PC-3 (cell line): ENCODE measurements at regions not wholly inside any gene's neighbourhood (a gene's known extent, or its start where the extent isn't known, plus 50 kb on each side); places are given as distances from the start of the nearest gene placed in this dataset.

Experiments
- CTCF ChIP-seq: fragments of 300-600 bp; sonication (generic); conservative IDR thresholded peaks from 2 replicates; pipeline ENCODE4 v1.5.1; 2017; ENCODE audit warnings: antibody characterized with exemption, low read depth, mild to moderate bottlenecking, low read length
- EZH2phosphoT487 ChIP-seq: fragments of 300-600 bp; sonication (generic); IDR thresholded peaks from 2 replicates; pipeline ENCODE4 v1.6.1; 2018; ENCODE audit warnings: mild to moderate bottlenecking, antibody characterized with exemption, low read length, borderline replicate concordance

GRCh38 chr13:79906345-79906744 lies 425.4 kb downstream of the NDFIP2 start:
- TF ChIP-seq CTCF (no peak), EZH2phosphoT487 (no peak)
